Panc1 (cell line): ENCODE measurements at regions not wholly inside any gene's neighbourhood (a gene's known extent, or its start where the extent isn't known, plus 50 kb on each side); places are given as distances from the start of the nearest gene placed in this dataset.

Source experiments
- POLR2AphosphoS5 ChIP-seq: IDR thresholded peaks from 2 replicates; pipeline ENCODE4 v1.6.1; 2012; ENCODE audit warnings: mild to moderate bottlenecking, low read depth, low read length, moderate library complexity
- SIN3A ChIP-seq: IDR thresholded peaks from 2 replicates; pipeline ENCODE4 v1.6.1; 2012; ENCODE audit warnings: low read depth, mild to moderate bottlenecking, low read length, moderate library complexity, borderline replicate concordance; ENCODE audit not compliant: insufficient read depth
- TF ChIP-seq, protein P1 (sequence below): fragments of 450-650 bp; IDR thresholded peaks from 2 replicates; pipeline ENCODE4 v1.5.1; 2017; ENCODE audit warnings: mild to moderate bottlenecking
- TF ChIP-seq, protein P2 (sequence below), 2 experiments: IDR thresholded peaks; 2 replicates each; pipeline ENCODE4 v1.6.1; 2011 to 2012; ENCODE audit warnings: low read depth in 2 of 2, control low read depth in 1 of 2, low read length in 1 of 2, mild to moderate bottlenecking in 1 of 2, moderate library complexity in 1 of 2; ENCODE audit not compliant: insufficient read depth in 1 of 2

DNA sequence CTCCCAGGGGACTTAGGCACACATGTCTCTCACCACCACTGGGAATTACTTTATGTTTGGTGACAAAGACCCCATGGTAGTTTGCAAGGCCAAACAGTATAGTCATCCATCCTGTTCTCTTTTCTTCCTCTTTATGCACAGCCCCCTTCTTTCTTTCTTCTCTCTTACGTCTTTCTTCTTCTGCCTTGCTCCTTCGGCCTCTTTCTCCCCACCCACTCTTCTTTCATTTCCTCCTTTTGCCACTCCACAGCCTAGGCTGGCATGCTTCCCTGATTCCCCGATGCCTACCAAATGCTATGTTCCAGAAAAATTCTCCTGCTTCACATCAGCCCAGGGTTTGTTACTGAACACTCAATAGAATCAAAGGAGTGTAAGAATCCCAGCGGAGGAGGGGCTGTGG is 62.4 kb upstream of the MKLN1 start:
- TF ChIP-seq, protein P1, sequence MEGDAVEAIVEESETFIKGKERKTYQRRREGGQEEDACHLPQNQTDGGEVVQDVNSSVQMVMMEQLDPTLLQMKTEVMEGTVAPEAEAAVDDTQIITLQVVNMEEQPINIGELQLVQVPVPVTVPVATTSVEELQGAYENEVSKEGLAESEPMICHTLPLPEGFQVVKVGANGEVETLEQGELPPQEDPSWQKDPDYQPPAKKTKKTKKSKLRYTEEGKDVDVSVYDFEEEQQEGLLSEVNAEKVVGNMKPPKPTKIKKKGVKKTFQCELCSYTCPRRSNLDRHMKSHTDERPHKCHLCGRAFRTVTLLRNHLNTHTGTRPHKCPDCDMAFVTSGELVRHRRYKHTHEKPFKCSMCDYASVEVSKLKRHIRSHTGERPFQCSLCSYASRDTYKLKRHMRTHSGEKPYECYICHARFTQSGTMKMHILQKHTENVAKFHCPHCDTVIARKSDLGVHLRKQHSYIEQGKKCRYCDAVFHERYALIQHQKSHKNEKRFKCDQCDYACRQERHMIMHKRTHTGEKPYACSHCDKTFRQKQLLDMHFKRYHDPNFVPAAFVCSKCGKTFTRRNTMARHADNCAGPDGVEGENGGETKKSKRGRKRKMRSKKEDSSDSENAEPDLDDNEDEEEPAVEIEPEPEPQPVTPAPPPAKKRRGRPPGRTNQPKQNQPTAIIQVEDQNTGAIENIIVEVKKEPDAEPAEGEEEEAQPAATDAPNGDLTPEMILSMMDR, result no peak
- TF ChIP-seq, protein P2, sequence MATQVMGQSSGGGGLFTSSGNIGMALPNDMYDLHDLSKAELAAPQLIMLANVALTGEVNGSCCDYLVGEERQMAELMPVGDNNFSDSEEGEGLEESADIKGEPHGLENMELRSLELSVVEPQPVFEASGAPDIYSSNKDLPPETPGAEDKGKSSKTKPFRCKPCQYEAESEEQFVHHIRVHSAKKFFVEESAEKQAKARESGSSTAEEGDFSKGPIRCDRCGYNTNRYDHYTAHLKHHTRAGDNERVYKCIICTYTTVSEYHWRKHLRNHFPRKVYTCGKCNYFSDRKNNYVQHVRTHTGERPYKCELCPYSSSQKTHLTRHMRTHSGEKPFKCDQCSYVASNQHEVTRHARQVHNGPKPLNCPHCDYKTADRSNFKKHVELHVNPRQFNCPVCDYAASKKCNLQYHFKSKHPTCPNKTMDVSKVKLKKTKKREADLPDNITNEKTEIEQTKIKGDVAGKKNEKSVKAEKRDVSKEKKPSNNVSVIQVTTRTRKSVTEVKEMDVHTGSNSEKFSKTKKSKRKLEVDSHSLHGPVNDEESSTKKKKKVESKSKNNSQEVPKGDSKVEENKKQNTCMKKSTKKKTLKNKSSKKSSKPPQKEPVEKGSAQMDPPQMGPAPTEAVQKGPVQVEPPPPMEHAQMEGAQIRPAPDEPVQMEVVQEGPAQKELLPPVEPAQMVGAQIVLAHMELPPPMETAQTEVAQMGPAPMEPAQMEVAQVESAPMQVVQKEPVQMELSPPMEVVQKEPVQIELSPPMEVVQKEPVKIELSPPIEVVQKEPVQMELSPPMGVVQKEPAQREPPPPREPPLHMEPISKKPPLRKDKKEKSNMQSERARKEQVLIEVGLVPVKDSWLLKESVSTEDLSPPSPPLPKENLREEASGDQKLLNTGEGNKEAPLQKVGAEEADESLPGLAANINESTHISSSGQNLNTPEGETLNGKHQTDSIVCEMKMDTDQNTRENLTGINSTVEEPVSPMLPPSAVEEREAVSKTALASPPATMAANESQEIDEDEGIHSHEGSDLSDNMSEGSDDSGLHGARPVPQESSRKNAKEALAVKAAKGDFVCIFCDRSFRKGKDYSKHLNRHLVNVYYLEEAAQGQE (IDR thresholded peaks at IDR 0.05; ENCODE audit: insufficient read depth in 1 of 2, low read depth in 2 of 2, low read length in 1 of 2), result no peak
- TF ChIP-seq POLR2AphosphoS5 (no peak), SIN3A (no peak)
